ENCODE measurements at regions not wholly inside any gene's neighbourhood (a gene's known extent, or its start where the extent isn't known, plus 50 kb on each side); places are given as distances from the start of the nearest gene placed in this dataset.

GRCh38 chr22:27573280-27574001, 228.1 kb downstream of the MN1 start:
- no peak for TF ChIP-seq TAF1 (IDR thresholded peaks at IDR 0.05; ENCODE audit: borderline replicate concordance, insufficient read depth, low read length)

- TF ChIP-seq SIN3A (IDR thresholded peaks at IDR 0.05; ENCODE audit: borderline replicate concordance, insufficient read depth, low read length) (no peak), FOXP2 (optimal IDR thresholded peaks at IDR 0.05; ENCODE audit: borderline replicate concordance, extremely low read depth, extremely low read length, insufficient read depth) (no peak), TAF1 (IDR thresholded peaks at IDR 0.05; ENCODE audit: borderline replicate concordance, insufficient read depth, low read length) (no peak), POLR2AphosphoS5 (IDR thresholded peaks at IDR 0.05; ENCODE audit: low read depth, low read length) (no peak)
- TF ChIP-seq, protein P1, sequence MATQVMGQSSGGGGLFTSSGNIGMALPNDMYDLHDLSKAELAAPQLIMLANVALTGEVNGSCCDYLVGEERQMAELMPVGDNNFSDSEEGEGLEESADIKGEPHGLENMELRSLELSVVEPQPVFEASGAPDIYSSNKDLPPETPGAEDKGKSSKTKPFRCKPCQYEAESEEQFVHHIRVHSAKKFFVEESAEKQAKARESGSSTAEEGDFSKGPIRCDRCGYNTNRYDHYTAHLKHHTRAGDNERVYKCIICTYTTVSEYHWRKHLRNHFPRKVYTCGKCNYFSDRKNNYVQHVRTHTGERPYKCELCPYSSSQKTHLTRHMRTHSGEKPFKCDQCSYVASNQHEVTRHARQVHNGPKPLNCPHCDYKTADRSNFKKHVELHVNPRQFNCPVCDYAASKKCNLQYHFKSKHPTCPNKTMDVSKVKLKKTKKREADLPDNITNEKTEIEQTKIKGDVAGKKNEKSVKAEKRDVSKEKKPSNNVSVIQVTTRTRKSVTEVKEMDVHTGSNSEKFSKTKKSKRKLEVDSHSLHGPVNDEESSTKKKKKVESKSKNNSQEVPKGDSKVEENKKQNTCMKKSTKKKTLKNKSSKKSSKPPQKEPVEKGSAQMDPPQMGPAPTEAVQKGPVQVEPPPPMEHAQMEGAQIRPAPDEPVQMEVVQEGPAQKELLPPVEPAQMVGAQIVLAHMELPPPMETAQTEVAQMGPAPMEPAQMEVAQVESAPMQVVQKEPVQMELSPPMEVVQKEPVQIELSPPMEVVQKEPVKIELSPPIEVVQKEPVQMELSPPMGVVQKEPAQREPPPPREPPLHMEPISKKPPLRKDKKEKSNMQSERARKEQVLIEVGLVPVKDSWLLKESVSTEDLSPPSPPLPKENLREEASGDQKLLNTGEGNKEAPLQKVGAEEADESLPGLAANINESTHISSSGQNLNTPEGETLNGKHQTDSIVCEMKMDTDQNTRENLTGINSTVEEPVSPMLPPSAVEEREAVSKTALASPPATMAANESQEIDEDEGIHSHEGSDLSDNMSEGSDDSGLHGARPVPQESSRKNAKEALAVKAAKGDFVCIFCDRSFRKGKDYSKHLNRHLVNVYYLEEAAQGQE (IDR thresholded peaks at IDR 0.05; ENCODE audit: insufficient read depth in 1 of 2, low read depth in 2 of 2, low read length in 2 of 2) = no peak
These were observed 227.6 kb downstream of the MN1 start for GRCh38 chr22:27574002-27574366.

DNA sequence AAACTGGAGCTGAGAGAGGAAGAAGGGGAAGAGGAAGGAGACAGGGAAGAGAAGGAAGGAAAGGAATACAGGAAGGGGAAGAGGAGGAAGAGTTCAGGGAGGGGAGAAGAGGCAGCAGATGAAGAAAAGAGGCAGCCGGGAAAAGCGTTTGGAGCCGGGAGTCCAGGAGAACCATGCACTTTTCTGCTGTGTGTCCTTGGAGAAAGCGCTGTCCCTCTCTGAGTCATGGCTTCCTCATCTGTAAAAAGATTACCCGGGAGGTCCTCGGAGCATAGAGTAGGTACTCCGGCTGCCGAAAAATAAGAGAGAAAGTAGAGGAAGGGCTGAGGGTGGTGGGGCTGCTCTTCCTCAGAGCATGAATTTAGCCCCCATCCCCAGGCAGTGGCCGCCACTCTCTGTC, 226.9 kb downstream of the MN1 start:
- TF ChIP-seq, protein P1 (IDR thresholded peaks at IDR 0.05; ENCODE audit: insufficient read depth in 1 of 2, low read depth in 2 of 2, low read length in 2 of 2) = no peak
- TF ChIP-seq POLR2AphosphoS5 (IDR thresholded peaks at IDR 0.05; ENCODE audit: low read depth, low read length) = no peak
- no peak for TF ChIP-seq SIN3A (IDR thresholded peaks at IDR 0.05; ENCODE audit: borderline replicate concordance, insufficient read depth, low read length)
- TF ChIP-seq FOXP2 (optimal IDR thresholded peaks at IDR 0.05; ENCODE audit: borderline replicate concordance, extremely low read depth, extremely low read length, insufficient read depth) = no peak
- TF ChIP-seq TAF1 (IDR thresholded peaks at IDR 0.05; ENCODE audit: borderline replicate concordance, insufficient read depth, low read length) = no peak

- TF ChIP-seq SIN3A (IDR thresholded peaks at IDR 0.05; ENCODE audit: borderline replicate concordance, insufficient read depth, low read length) (no peak), FOXP2 (optimal IDR thresholded peaks at IDR 0.05; ENCODE audit: borderline replicate concordance, extremely low read depth, extremely low read length, insufficient read depth) (no peak), POLR2AphosphoS5 (IDR thresholded peaks at IDR 0.05; ENCODE audit: low read depth, low read length) (no peak), TAF1 (IDR thresholded peaks at IDR 0.05; ENCODE audit: borderline replicate concordance, insufficient read depth, low read length) (no peak)
- TF ChIP-seq, protein P1 (IDR thresholded peaks at IDR 0.05; ENCODE audit: insufficient read depth in 1 of 2, low read depth in 2 of 2, low read length in 2 of 2) = no peak
These were observed 226.2 kb downstream of the MN1 start for GRCh38 chr22:27575348-27575747.

- TF ChIP-seq FOXP2 (optimal IDR thresholded peaks at IDR 0.05; ENCODE audit: borderline replicate concordance, extremely low read depth, extremely low read length, insufficient read depth) = peak; percentile 88
- TF ChIP-seq POLR2AphosphoS5 (IDR thresholded peaks at IDR 0.05; ENCODE audit: low read depth, low read length) = no peak
- TF ChIP-seq, protein P1 (IDR thresholded peaks at IDR 0.05; ENCODE audit: insufficient read depth in 1 of 2, low read depth in 2 of 2, low read length in 2 of 2) = no peak
- no peak for TF ChIP-seq SIN3A (IDR thresholded peaks at IDR 0.05; ENCODE audit: borderline replicate concordance, insufficient read depth, low read length)
- TF ChIP-seq TAF1 (IDR thresholded peaks at IDR 0.05; ENCODE audit: borderline replicate concordance, insufficient read depth, low read length) = no peak
These were observed 225.1 kb downstream of the MN1 start for GRCh38 chr22:27576413-27576812.

Measured in PFSK-1 (cell line).